OCI-LY7 (cell line): ENCODE measurements at regions not wholly inside any gene's neighbourhood (a gene's known extent, or its start where the extent isn't known, plus 50 kb on each side); places are given as distances from the start of the nearest gene placed in this dataset.
A peak's percentile ranks its signal among the peaks of the same experiment; 100 is the strongest.

Experiments used
- BruUV-seq: library from RNA; stranded (reverse); fragments of 400-500 nt; replicated peaks from 2 replicates; lab custom pipeline; 2021; lab: Mats Ljungman, UMichigan
- CTCF ChIA-PET: fragments of 300-600 bp; sonication (Branson Sonifier 250); formaldehyde crosslinking; loops from one replicate; lab custom pipeline; 2022; ENCODE audit warnings: antibody characterized with exemption; ENCODE audit not compliant: unreplicated experiment; lab: Charles Lee
- POLR2A ChIA-PET: fragments of 300-600 bp; sonication (Branson Sonifier 250); formaldehyde crosslinking; loops from one replicate; lab custom pipeline; 2022; ENCODE audit warnings: antibody characterized with exemption; lab: Charles Lee
- DNase-seq: peaks from one replicate; pipeline ENCODE4 v3.0.0-alpha.2; 2015; ENCODE audit warnings: low spot score
- H2AFZ ChIP-seq: fragments of 200-600 bp; sonication (generic), shearing (Covaris generic); 2 replicates; pipeline ENCODE4 v1.6.1; 2014; ENCODE audit warnings: mild to moderate bottlenecking, antibody characterized with exemption, low read length, moderate library complexity
- H3K27ac ChIP-seq: fragments of 200-600 bp; sonication (generic); 2 replicates; pipeline ENCODE4 v1.5.1; 2014; ENCODE audit warnings: mixed run types, low read depth, mild to moderate bottlenecking, moderate library complexity, low read length, inconsistent platforms; ENCODE audit not compliant: poor library complexity, severe bottlenecking
- H3K36me3 ChIP-seq: fragments of 200-600 bp; sonication (generic); 2 replicates; pipeline ENCODE4 v1.6.1; 2014; ENCODE audit warnings: mild to moderate bottlenecking, antibody characterized with exemption, low read length, moderate library complexity, mixed read lengths; ENCODE audit not compliant: insufficient read depth
- H3K4me1 ChIP-seq: fragments of 200-600 bp; sonication (generic); 2 replicates; pipeline ENCODE4 v1.5.1; 2014; ENCODE audit warnings: mild to moderate bottlenecking, low read length; ENCODE audit not compliant: insufficient read depth, poor library complexity, severe bottlenecking
- H3K4me2 ChIP-seq: fragments of 200-600 bp; sonication (generic); 2 replicates; pipeline ENCODE4 v1.6.1; 2014; ENCODE audit warnings: mild to moderate bottlenecking, low read length
- H3K4me3 ChIP-seq: fragments of 200-600 bp; sonication (generic); 2 replicates; pipeline ENCODE4 v1.5.1; 2014; ENCODE audit warnings: mild to moderate bottlenecking, low read depth, low read length; ENCODE audit not compliant: poor library complexity, severe bottlenecking
- H3K79me2 ChIP-seq: fragments of 200-600 bp; sonication (generic); 2 replicates; pipeline ENCODE4 v1.6.1; 2016; ENCODE audit warnings: low read depth, mild to moderate bottlenecking, low read length, moderate library complexity, mixed read lengths; ENCODE audit not compliant: insufficient read depth
- H3K9me2 ChIP-seq: fragments of 200-600 bp; sonication (generic); 2 replicates; pipeline ENCODE4 v1.6.1; 2016; ENCODE audit warnings: mild to moderate bottlenecking, low read length, mixed read lengths; ENCODE audit not compliant: insufficient read depth
- H3K9me3 ChIP-seq: fragments of 200-600 bp; sonication (generic); 2 replicates; pipeline ENCODE4 v1.6.1; 2014; ENCODE audit warnings: mild to moderate bottlenecking, mixed run types, low read length, mixed read lengths
- H4K20me1 ChIP-seq: fragments of 200-600 bp; sonication (generic); 2 replicates; pipeline ENCODE4 v1.6.1; 2014; ENCODE audit warnings: mild to moderate bottlenecking, antibody characterized with exemption, low read length, moderate library complexity, mixed read lengths; ENCODE audit not compliant: insufficient read depth
- EZH2phosphoT487 ChIP-seq: fragments of 200-600 bp; sonication (generic); IDR thresholded peaks from 2 replicates; pipeline ENCODE4 v1.6.1; 2018; ENCODE audit warnings: low read depth, borderline replicate concordance, mild to moderate bottlenecking, mixed run types, antibody characterized with exemption, low read length, moderate library complexity, mixed read lengths
- intact Hi-C: fragments of 100-400 bp; cut with micrococcal nuclease; formaldehyde crosslinking; loops from one replicate; pipeline ENCODE4 v1.10.0; 2022; ENCODE audit not compliant: unreplicated experiment
- TF ChIP-seq, protein P1 (sequence below): fragments of 200-600 bp; sonication (generic); conservative IDR thresholded peaks from 2 replicates; pipeline ENCODE4 v1.5.1; 2014; ENCODE audit warnings: mild to moderate bottlenecking, antibody characterized with exemption, low read length, moderate library complexity, mixed read lengths

GRCh38 chr6:28838289-28838633 is 85.5 kb downstream of the TRIM27 start:
- H3K27ac ChIP-seq, result peak overlapping the region; percentile 84
- H3K36me3 ChIP-seq, result no peaks in the 10 kb centered on the region
- peak overlapping the region; percentile 82 for H3K4me2 ChIP-seq
- H3K79me2 ChIP-seq, result no peaks in the 10 kb centered on the region
- H3K9me2 ChIP-seq, result no peaks in the 10 kb centered on the region
- intact Hi-C loops, result loop anchor here (1.0 to 5.0 kb wide), 8 partner anchors 58 to 749 kb away; partner anchors contain the start of gene OR2H2
- H2AFZ ChIP-seq, result peak overlapping the region; percentile 98; the same call in 1 of the 2 replicates
- H3K4me3 ChIP-seq, result peak overlapping the region; percentile 76
- H3K9me3 ChIP-seq, result no peaks in the 10 kb centered on the region
- DNase-seq, result peak; percentile 81
- H4K20me1 ChIP-seq, result no peaks in the 10 kb centered on the region
- peaks cover 23% of the 10 kb centered on the region for H3K4me1 ChIP-seq
- no peak for TF ChIP-seq EZH2phosphoT487
- TF ChIP-seq, protein P1, sequence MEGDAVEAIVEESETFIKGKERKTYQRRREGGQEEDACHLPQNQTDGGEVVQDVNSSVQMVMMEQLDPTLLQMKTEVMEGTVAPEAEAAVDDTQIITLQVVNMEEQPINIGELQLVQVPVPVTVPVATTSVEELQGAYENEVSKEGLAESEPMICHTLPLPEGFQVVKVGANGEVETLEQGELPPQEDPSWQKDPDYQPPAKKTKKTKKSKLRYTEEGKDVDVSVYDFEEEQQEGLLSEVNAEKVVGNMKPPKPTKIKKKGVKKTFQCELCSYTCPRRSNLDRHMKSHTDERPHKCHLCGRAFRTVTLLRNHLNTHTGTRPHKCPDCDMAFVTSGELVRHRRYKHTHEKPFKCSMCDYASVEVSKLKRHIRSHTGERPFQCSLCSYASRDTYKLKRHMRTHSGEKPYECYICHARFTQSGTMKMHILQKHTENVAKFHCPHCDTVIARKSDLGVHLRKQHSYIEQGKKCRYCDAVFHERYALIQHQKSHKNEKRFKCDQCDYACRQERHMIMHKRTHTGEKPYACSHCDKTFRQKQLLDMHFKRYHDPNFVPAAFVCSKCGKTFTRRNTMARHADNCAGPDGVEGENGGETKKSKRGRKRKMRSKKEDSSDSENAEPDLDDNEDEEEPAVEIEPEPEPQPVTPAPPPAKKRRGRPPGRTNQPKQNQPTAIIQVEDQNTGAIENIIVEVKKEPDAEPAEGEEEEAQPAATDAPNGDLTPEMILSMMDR, result no peak
- TSS peak; percentile 62 for BruUV-seq
- ChIA-PET POLR2A (interaction anchor here (0.7 to 1.4 kb wide), 8 partner anchors 12 to 180 kb away, joined by 3 to 7 read pairs (median 4); no protein-coding TSS in a partner anchor), CTCF (interaction anchor here (2.0 kb wide), 1 partner anchor 178 kb away, joined by 8 read pairs; no protein-coding TSS in a partner anchor)

DNA sequence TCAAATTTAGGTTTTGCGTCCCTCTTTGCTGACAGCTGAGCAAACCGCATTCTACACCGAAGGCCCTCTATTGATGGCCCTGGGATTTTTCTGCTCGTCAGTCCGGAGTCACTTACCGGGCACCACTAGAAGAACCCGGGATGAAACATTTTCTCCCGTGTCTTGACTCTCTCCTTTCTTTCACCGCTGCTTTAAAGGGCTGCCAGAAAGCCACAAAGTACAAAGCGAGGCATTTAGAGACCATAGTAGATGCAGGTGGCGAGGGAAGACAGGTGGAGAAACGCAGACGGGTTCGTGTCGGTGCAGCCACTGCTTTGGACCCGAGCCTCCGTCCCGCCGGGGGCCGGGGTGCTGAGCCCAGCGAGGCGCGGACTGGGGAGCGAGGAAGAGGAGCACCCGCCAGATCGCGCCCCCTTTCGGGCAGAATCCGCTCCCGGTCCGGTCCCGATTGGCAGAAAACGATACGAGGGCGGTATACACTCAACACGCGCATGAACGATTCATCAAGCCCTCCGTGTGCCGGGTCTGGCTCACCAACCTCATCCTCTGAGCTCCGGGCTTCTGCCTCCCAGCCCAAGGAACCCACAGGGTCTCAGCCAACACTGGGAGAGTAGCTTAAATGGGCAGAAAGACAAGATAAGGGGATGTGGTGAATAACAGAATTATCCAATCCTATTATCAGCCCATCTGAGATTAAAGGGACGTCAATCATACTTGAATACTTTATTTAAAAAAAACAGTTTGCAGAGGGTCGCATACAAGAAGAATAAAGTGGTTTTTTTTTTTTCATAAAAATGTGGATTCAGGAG is 84.9 kb downstream of the TRIM27 start:
- intact Hi-C loops, result loop anchor here (1.0 to 5.0 kb wide), 8 partner anchors 57 to 748 kb away; partner anchors contain the start of gene OR2H2
- H3K4me1 ChIP-seq, result peaks cover 23% of the 10 kb centered on the region
- no peaks in the 10 kb centered on the region for H3K79me2 ChIP-seq
- CTCF ChIA-PET, result interaction anchor here (0.6 to 2.0 kb wide), 6 partner anchors 56 to 1983 kb away, joined by 3 to 8 read pairs (median 3); no protein-coding TSS in a partner anchor
- H3K36me3 ChIP-seq, result no peaks in the 10 kb centered on the region
- H4K20me1 ChIP-seq, result no peaks in the 10 kb centered on the region
- peak overlapping the region; percentile 84 for H3K27ac ChIP-seq
- DNase-seq, result peak; percentile 92
- POLR2A ChIA-PET, result interaction anchor here (0.7 to 2.9 kb wide), 16 partner anchors 24 to 880 kb away, joined by 3 to 13 read pairs (median 3); no protein-coding TSS in a partner anchor
- H3K4me2 ChIP-seq, result peak overlapping the region; percentile 82
- TF ChIP-seq EZH2phosphoT487, result no peak
- TF ChIP-seq, protein P1, result peak; percentile 88
- H3K9me2 ChIP-seq, result no peaks in the 10 kb centered on the region
- H3K9me3 ChIP-seq, result no peaks in the 10 kb centered on the region
- H3K4me3 ChIP-seq, result peak overlapping the region; percentile 76
- H2AFZ ChIP-seq, result peak overlapping the region; percentile 98
- BruUV-seq, result no TSS peak
